Psoas muscle (tissue), 7 donors: ENCODE measurements at regions not wholly inside any gene's neighbourhood (a gene's known extent, or its start where the extent isn't known, plus 50 kb on each side); places are given as distances from the start of the nearest gene placed in this dataset.

Experiments
- ATAC-seq, 4 donors: fragments of 200-7000 bp; cut with Tn5 transposase; one replicate each; pipeline ENCODE4 v1.9.1; 2020; ENCODE audit warnings: moderate library complexity in 3 of 4, mild to moderate bottlenecking in 2 of 4
- DNase-seq, 2 donors: peaks; one replicate each; pipeline ENCODE4 v3.0.0-alpha.2; 2020
- H3K27ac ChIP-seq: fragments of 200-600 bp; one replicate; pipeline ENCODE4 v1.8.0; 2022
- H3K27me3 ChIP-seq, 3 donors: fragments of 200-600 bp in 1 of 3; one replicate each; pipeline versions ENCODE4 v1.6.1 to v1.8.0; 2013 to 2022; ENCODE audit warnings: low read length in 2 of 3, mild to moderate bottlenecking in 2 of 3, moderate library complexity in 1 of 3; ENCODE audit not compliant: insufficient read depth in 3 of 3
- H3K36me3 ChIP-seq, 2 donors: fragments of 200-600 bp in 1 of 2; one replicate each; pipeline versions ENCODE4 v1.6.1 to v1.8.0; 2013 to 2022; ENCODE audit warnings: low read depth in 1 of 2, mild to moderate bottlenecking in 1 of 2, moderate library complexity in 1 of 2; ENCODE audit not compliant: insufficient read depth in 1 of 2
- H3K4me1 ChIP-seq: fragments of 200-600 bp; one replicate; pipeline ENCODE4 v1.8.0; 2022
- H3K4me3 ChIP-seq: fragments of 200-600 bp; one replicate; pipeline ENCODE4 v1.8.0; 2022; ENCODE audit warnings: mild to moderate bottlenecking
- H3K9me3 ChIP-seq: fragments of 200-600 bp; one replicate; pipeline ENCODE4 v1.8.0; 2022
- WGBS, 3 donors: extraction: QIAGEN DNeasy Blood & Tissue Kit; methylation state at CpG; one replicate each; pipeline versions ENCODE4 v1.1.6 to v1.1.7; 2013; 5-methylcytosine and 5-hydroxymethylcytosine counted together
- intact Hi-C, 2 donors: fragments of 100-400 bp; cut with DNase I; formaldehyde crosslinking; loops; one replicate each; pipeline versions ENCODE4 v1.11.0 to v1.14.2; 2022
- TF ChIP-seq, protein P1 (sequence below): fragments of 200-600 bp; IDR thresholded peaks from one replicate; pipeline ENCODE4 v1.8.0; 2022; ENCODE audit warnings: antibody characterized with exemption
- donor health status: healthy with polysubstance abuse.
- donor health status: DM: no; HTN: no; CAD: no; lungs with moderate emphysema.
- donor health status: Bipolar disorder and iron deficiency.
- donor health status: healthy.
- donor health status: DM: yes; HTN: yes; CAD: no.
- donor health status: DM: no; HTN: no; CAD: no.
- donor health status: DM: yes; HTN: yes; CAD: no.

DNA sequence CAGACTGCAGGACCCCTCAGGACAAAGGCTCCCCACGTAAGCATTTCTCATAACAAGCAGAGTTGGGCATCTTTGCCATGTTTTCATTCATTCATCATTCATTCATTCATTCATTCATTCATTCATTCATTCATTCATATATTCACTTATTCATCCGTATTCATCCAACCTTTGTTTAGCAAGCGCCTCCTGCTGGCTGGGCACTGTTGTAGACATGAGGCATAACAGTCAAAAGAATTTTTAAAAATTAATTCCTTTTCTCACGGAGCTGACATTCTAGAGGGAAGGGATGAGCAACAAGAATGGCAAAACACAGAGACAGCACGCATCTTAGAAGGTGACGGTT, 351.7 kb upstream of the TNRC6C start:
- Histone ChIP-seq H3K4me1 (peaks cover 20% of the 10 kb centered on the region), H3K27ac (no peak overlapping the region), H3K4me3 (no peak overlapping the region), H3K36me3 (no peaks in the 10 kb centered on the region), H3K9me3 (no peaks in the 10 kb centered on the region), H3K27me3 (peaks cover 0 to 1% (median 0%) of the 10 kb centered on the region in 3 donors)
- intact Hi-C loops, result no loop called here
- TF ChIP-seq, protein P1, sequence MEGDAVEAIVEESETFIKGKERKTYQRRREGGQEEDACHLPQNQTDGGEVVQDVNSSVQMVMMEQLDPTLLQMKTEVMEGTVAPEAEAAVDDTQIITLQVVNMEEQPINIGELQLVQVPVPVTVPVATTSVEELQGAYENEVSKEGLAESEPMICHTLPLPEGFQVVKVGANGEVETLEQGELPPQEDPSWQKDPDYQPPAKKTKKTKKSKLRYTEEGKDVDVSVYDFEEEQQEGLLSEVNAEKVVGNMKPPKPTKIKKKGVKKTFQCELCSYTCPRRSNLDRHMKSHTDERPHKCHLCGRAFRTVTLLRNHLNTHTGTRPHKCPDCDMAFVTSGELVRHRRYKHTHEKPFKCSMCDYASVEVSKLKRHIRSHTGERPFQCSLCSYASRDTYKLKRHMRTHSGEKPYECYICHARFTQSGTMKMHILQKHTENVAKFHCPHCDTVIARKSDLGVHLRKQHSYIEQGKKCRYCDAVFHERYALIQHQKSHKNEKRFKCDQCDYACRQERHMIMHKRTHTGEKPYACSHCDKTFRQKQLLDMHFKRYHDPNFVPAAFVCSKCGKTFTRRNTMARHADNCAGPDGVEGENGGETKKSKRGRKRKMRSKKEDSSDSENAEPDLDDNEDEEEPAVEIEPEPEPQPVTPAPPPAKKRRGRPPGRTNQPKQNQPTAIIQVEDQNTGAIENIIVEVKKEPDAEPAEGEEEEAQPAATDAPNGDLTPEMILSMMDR, result no peak
- ATAC-seq (no peak), DNase-seq (no peak)
- 78 to 91% (median 89%) methylated on average over 6 of the region's 6 CpGs for WGBS, 3 donors

GRCh38 chr17:77607606-77608005, 350.9 kb upstream of the TNRC6C start:
- H3K27ac ChIP-seq, result no peak overlapping the region
- no peaks in the 10 kb centered on the region for H3K9me3 ChIP-seq
- peaks cover 12% of the 10 kb centered on the region for H3K4me1 ChIP-seq
- intact Hi-C loops, result no loop called here
- H3K4me3 ChIP-seq, result no peak overlapping the region
- H3K36me3 ChIP-seq, result no peaks in the 10 kb centered on the region
- 84 to 93% (median 87%) methylated on average over 8 of the region's 8 CpGs for WGBS, 3 donors
- no peak for ATAC-seq
- H3K27me3 ChIP-seq, result peaks cover 0 to 1% (median 0%) of the 10 kb centered on the region in 3 donors
- DNase-seq, result no peak
- TF ChIP-seq, protein P1, result no peak

- WGBS, 3 donors, result 45 to 76% (median 46%) methylated on average over 10 of the region's 10 CpGs
- Histone ChIP-seq H3K9me3 (no peaks in the 10 kb centered on the region), H3K4me3 (no peak overlapping the region), H3K27me3 (peaks cover 0 to 1% (median 0%) of the 10 kb centered on the region in 3 donors), H3K4me1 (peaks cover 4% of the 10 kb centered on the region), H3K36me3 (no peaks in the 10 kb centered on the region), H3K27ac (no peak overlapping the region)
- DNase-seq (no peak), ATAC-seq (no peak)
- intact Hi-C loops, result no loop called here
- TF ChIP-seq, protein P1, result no peak
Measured at GRCh38 chr17:77608431-77608830, 350.1 kb upstream of the TNRC6C start.

- Histone ChIP-seq H3K27ac (peak overlapping the region; percentile 16), H3K36me3 (no peaks in the 10 kb centered on the region), H3K4me3 (peak overlapping the region; percentile 25), H3K4me1 (no peaks in the 10 kb centered on the region), H3K27me3 (peaks cover 0 to 1% (median 0%) of the 10 kb centered on the region in 3 donors), H3K9me3 (no peaks in the 10 kb centered on the region)
- WGBS, 3 donors, result 67 to 72% (median 68%) methylated on average over 26 of the region's 26 CpGs
- intact Hi-C loops, result no loop called here
- DNase-seq (no peak), ATAC-seq (no peak)
- TF ChIP-seq, protein P1, result no peak
Measured at GRCh38 chr17:77609553-77610517, 348.7 kb upstream of the TNRC6C start.
